SIG-M5 treated with dmso at 0.1 percent for 504 hours (cell line): ENCODE measurements at regions not wholly inside any gene's neighbourhood (a gene's known extent, or its start where the extent isn't known, plus 50 kb on each side); places are given as distances from the start of the nearest gene placed in this dataset.

ENCODE experiments used
- DNase-seq: peaks from one replicate; lab custom pipeline; 2025; ENCODE audit not compliant: unreplicated experiment; lab: John Stamatoyannopoulos, UW

GRCh38 chr21:17406202-17406601 lies 106.6 kb upstream of the CXADR start:
- DNase-seq = no peak

DNA sequence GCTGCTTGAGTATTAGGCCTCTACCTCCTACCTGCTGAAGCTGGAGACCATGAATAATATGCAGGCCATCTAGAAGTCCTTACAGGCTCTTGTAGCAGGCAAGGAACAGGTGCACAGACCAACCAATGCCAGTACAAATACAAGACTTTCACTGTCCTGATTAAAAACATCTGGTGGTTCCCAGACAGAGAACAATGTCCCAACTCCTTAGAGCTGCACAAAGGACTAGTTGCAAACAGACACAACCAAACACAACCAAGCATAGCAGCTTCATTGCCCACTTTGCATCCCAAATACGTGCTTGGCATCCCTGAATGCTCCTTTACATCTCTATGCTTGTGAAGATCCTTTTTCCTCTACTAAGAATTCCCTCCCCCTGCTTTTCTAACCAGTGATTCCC lies 98.1 kb upstream of the CXADR start:
- no peak for DNase-seq

DNA sequence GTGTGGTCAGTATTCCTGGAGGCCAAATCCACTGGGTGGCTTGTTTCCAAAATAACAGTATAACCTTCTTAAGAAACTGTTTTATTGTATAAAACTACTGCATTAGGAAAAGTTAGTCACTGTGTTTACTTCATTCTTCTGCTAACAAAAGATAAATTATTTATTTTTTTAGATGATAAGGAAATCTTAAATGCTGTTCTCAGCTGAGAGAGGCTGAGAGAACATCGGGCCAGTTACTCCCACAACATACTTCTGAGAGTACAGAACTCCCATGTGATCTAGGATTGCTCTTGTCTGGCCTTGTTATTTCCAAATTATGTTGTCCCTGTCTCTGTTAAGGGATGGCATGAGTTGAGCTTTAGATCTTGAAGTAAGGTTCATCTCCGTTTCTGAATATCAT lies 96.7 kb upstream of the CXADR start:
- no peak for DNase-seq

DNA sequence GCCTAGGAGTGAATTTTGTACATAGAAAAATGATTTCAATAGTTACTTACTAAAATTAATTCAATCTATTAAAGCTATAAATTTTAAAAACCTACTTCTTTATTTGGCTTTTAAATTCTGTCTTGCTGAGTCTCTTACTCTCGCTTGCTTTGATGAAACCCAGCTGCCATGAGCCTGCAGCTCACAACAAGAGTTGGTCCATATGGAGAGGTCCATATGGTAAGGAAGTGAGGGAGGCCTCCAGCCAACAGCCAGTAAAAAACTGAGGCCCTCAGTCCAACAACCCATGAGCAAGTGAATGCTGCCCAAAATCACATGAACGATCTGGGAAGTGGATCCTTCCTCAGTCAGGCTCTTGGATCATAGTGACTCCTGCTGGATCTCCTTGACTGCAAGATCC lies 89.9 kb upstream of the CXADR start:
- DNase-seq = no peak

DNA sequence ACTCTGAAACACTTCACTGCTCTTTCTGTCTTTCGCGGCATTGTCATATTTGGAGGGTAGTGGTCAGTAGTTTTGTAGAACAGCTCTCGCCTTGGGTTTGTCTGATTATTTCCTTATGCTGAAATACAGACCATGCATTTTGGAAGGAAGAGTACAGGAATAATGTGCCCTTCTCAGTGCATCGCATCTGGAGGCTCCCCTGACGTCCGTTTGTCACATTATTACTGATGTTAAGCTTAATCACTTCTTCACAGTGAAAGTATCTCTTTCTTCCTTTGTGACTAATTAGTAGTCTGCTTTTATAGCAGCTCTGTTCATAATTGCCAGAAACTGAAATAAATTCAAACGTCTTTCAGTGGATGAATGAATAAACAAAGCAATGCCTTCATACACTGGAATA lies 85.7 kb upstream of the CXADR start:
- no peak for DNase-seq

GRCh38 chr21:17427831-17428483 lies 84.9 kb upstream of the CXADR start:
- DNase-seq = no peak

DNA sequence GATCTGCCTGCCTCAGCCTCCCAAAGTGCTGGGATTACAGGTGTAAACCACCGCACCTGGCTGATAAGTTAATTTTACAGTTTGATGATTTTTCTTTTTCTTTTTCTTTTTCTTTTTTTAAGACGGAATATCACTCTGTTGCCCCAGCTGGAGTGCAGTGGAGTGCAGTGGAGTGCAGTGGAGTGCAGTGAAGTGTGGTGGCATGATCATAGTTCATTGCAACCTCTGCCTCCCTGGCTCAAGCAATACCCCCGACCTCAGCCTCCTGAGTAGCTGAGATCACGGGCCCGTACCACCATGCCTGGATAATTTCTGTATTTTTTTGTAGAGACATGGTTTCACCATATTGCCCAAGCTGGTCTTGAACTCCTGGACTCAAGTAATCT lies 84.4 kb upstream of the CXADR start:
- DNase-seq = no peak

DNA sequence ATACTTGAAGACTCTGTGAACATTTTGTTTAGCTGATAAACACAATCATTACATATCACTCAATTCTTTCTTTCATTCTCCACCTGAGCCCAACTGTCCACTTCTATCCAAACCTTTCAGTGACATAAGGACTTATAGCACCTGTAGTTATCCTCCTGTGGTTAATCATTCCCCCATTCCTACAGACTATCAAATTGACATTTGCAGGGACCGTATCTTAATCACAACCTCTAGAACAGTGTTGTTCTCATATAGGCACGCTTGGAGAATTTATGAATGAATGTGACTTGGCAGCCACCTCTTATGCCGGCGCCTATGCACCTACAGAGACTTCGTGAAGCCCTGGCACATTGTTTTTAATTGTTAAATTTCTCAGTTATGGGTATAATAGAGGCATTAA lies 83.9 kb upstream of the CXADR start:
- no peak for DNase-seq

DNA sequence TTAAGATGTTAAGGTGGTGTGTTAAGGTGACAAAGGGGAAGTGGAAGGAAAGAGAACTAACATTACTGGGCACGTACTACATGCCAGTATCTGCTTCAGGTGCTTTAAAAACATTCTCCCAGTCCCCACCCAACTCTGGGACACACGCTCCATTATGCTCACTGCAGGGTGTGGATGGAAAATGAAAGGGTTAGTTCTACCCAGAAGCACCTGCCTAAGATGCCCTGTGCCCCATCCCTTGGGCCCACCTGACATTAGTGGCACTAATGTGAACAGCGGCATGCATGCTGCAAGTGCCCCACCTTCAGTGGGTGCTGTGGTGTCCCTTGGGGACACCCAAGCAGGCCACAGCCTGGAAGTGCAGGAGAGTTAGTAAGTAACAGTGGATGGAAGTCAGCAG lies 82.9 kb upstream of the CXADR start:
- no peak for DNase-seq

DNA sequence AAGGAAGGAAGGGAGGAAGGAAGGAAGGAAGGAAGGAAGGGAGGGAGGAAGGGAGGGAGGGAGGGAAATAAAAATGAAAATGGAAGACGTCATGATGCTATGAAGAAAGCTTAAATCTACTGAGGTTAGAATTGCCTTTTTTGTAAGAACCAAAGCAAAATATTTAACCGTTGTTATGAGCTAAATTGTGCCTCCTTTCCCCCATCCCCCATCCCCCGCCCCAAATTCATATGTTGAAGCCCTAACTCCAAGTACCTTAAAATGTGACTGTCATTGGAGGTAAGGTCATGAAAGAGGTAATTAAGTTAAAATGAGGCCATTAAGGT lies 80.1 kb upstream of the CXADR start:
- no peak for DNase-seq

GRCh38 chr21:17433730-17434129 lies 79.1 kb upstream of the CXADR start:
- no peak for DNase-seq

DNA sequence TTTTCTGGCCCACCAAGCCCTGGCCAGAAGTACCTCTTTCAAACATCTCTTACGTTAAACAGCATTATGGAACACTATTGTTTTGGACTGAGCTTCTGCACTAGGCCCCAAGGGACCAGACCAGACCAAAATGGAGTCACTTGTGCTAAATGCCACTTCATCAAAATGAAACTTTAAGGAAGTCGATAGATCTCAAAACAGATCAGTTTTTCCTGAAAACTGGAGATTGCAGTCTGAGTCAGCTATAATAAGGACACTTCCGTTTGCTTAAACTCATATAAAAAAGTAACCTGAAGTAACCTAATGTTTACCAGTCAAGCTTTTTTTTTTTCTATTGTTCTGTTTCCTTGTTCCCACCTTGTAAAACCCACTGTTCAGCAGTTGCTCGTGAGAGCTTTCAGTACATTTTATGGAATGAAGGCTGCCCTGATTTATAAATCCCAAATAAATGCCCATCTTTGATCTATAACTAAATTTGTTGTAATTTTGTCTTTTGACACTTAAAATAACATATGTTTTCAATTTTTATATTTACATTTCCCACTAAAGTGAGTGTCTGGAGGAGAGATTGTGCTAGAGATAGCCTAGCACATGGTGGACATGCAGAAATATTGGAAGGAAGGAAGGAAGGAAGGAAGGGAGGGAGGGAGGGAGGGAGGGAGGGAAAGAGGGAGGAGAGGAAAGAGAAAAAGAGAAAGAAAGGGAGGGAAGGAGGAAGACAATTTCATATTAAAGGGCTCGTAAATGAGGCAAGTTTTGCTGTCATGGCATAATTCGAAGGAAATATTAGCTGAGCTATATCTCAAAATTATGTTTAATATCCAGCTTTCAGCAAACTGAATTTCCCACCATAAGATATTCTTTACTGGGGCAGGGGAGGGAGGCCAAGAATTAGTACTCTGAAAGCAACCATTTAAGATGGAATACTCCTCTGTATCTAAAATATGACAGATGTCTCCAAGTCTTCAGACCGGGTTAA lies 77.0 kb upstream of the CXADR start:
- no peak for DNase-seq

GRCh38 chr21:17436626-17437111 lies 76.2 kb upstream of the CXADR start:
- DNase-seq = no peak

GRCh38 chr21:17438635-17439034 lies 74.2 kb upstream of the CXADR start:
- no peak for DNase-seq

DNA sequence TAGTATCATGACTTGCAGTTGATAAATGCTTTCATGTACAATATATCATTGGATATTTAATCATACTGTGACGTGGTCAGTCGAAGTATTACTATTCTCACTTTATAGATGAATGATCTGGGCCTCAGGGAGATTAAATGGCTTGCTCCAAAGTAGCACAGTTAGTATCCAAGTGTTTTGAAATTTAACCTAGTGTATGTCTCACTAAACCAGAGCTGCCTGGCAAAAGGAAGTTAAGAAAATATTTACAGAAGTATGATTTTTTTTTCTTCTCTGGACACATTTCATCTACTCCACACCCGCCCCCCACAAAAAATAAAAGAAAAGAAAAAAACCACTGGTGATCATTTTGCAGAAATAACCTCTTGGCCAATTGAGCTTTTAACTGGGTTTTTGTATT lies 71.9 kb upstream of the CXADR start:
- DNase-seq = no peak

DNA sequence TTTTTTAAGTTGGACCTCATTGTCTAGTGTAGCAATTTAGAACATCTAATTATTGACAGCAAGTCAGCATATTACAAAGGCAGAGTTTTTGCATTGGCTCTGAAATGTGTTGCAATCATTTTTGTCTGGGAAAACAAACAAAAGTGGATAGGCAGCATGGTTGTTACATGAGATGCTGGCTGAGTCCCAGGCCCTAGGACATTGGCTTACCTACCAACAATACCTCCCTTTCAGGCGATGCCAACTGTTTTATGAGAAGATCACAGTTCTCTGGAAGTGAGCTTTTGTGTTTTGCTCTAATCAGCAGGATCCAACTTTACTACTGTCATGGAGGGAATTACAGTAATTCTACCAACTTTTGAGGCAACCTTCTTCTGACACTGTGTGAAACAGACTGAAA lies 71.5 kb upstream of the CXADR start:
- DNase-seq = no peak

DNA sequence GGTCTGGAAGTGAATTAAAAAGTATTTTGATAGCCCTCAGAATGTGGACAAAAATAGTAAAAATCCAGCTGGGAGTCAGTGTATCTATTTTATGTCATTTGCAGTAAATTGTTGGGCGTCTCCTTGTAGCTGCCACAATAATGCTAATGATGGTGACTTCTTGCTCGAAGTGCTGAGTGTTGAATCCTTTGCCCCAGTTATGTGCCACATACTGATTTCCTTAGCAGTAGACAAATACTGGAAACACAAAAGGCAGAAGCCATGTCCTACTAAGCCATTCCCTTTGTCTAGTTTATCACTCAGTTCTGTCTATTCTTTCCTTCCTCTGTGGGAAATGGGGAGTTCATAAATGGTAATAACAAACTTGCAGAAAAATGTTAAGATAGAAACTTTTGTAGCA lies 70.7 kb upstream of the CXADR start:
- DNase-seq = no peak

DNA sequence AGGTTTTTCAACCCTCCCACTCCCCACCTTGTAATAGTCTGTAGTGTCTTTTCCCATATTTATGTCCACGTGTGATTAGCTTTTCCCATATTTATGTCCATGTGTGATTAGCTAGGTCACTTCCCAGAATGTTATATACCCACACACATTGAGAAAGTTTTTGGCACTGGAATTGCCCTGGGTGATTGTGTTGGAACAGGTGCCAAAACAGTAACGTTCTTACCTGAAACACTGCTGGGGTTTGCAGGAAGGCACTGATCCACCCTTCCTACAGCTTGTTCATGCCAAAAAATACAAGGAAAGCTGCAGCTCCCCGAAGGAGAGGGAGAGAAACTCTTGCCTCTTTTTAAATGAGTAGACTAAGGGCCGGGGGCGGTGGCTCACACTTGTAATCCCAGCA lies 68.0 kb upstream of the CXADR start:
- no peak for DNase-seq

DNA sequence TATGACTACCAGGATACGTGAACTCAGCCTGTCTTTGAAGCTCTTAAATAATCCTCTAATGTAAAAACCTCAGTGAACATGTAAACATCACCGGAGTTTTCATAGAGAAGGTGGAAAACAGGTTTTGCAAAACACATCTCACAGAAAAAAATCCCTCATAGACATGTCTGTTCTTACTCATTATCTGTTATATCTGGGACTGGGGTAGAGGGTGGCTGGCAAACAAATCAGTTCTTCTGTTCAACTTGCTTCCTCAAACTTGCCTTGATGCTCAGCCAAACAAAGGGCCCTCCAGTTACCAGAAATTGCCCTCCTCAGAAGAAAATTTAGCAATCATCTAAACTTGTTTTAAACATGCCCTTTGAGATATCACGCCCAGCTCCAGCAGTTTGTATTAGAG lies 66.1 kb upstream of the CXADR start:
- DNase-seq = peak; percentile 29

DNA sequence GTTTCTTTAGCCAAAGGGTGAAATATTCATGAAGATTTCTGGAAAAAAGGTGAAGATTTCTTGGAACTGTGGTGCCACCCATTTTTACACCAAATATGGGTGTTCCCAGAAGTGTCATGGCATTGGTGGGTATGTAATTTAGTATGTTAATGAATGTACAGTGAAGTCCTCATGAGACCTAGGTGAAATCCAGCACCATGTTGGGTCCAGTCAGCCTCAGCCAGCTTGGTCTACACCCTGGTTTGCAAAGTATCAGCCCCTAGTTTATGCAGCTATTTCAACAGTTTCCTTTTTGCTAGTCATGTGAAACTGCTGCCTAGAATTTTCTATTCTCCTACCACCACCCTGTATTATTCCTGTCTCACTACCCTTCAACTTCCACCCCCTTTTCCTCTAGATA lies 63.1 kb upstream of the CXADR start:
- DNase-seq = no peak

DNA sequence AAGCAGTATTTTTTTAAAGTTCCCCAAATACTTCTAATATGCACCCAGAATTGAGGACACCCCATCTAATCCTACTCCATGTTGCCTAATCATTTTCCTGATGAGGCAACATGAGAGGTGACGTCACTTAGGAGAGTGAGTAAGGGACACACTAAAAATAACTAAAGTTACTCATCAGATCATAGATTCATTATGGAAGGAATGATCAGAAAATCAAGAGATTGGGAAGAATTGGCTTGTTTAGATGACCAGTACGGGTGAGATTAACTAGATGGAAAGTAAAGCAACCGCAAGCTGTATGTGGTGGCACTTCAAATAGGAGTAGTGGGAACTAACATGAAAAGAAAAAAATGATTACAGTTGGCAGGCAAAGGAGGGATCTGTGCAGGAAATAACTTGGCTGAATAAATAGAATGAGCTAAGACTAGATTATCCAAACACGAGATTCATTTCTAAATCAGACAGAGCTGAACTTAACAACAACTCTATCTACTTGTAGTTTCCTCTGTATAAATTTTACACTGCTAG lies 61.4 kb upstream of the CXADR start:
- peak; percentile 41 for DNase-seq

DNA sequence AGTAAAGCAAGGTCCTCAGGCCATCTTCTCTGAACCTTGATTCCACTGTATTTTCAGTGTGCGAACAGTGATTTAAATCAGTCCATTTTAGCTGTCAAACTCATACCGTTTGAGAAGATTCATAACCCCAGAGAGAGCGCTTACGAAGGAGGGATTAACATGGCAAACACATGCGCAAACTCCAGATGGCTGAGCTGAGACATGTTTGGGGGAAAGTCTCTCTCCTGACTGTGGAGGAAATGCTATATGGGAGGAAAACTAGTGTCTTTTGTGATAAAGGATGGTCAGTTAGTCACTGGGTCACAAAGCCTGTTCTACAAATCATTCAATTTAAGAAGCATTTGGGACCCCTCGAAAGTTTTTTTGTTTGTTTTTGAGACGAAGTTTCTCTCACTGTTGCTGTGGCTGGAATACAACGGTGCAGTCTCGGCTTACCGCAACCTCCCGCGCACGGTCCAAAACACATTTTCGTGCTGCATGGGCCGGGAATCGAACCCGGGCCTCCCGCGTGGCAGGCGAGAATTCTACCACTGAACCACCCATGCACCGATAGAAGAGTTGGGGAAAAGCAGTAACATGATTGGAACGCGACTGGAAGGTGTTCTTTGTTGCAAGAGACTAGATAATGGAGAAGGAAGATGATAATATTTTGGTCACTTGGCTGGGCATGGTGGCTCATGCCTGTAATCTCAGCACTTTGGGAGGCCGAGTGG lies 58.4 kb upstream of the CXADR start:
- peak; percentile 43 for DNase-seq
